GM12878 (cell line): ENCODE measurements at regions not wholly inside any gene's neighbourhood (a gene's known extent, or its start where the extent isn't known, plus 50 kb on each side); places are given as distances from the start of the nearest gene placed in this dataset.

Source experiments
- ATAC-seq: fragments of 200-7000 bp; cut with Tn5 transposase; 3 replicates; pipeline ENCODE4 v1.9.1; 2020; ENCODE audit warnings: mild to moderate bottlenecking, moderate library complexity
- BruUV-seq: library from RNA; stranded (reverse); fragments of 400-500 nt; replicated peaks from 2 replicates; lab custom pipeline; 2021; lab: Mats Ljungman, UMichigan
- CTCF ChIA-PET: fragments of 300-600 bp; sonication (Branson Sonifier 250); formaldehyde crosslinking; extraction: SDS; loops from one replicate; lab custom pipeline; 2021; ENCODE audit warnings: inconsistent platforms; lab: Yijun Ruan, JAX
- POLR2A ChIA-PET: fragments of 350-600 bp; formaldehyde crosslinking; extraction: SDS; loops from one replicate; lab custom pipeline; 2021; ENCODE audit warnings: inconsistent platforms; lab: Charles Lee
- RAD21 ChIA-PET: fragments of 300-600 bp; sonication (Branson Sonifier 250); formaldehyde crosslinking; loops from one replicate; lab custom pipeline; 2023; ENCODE audit warnings: antibody characterized with exemption; ENCODE audit not compliant: unreplicated experiment; lab: Charles Lee
- SMC1A ChIA-PET: fragments of 300-600 bp; sonication (Branson Sonifier 250); formaldehyde crosslinking; loops from one replicate; lab custom pipeline; 2023; ENCODE audit not compliant: unreplicated experiment, uncharacterized antibody; lab: Charles Lee
- DNase-seq: peaks from one replicate; pipeline ENCODE4 v3.0.0-alpha.2; 2011; ENCODE audit warnings: low read depth, low spot score
- FAIRE-seq: peaks from 3 replicates; lab custom pipeline; 2011; peaks lifted over from hg19 to GRCh38; lab: Jason Lieb, UNC
- H2AFZ ChIP-seq: 2 replicates; pipeline ENCODE4 v1.6.0; 2011; ENCODE audit warnings: low read depth, low read length, control low read depth; ENCODE audit not compliant: control insufficient read depth
- H3K27ac ChIP-seq: 2 replicates; pipeline ENCODE4 v1.5.1; 2011; ENCODE audit warnings: control low read depth; ENCODE audit not compliant: control insufficient read depth, insufficient read depth
- H3K27me3 ChIP-seq, 2 experiments: replicated peaks in 1 of 2; 2 replicates each; pipeline versions ENCODE4 v1.6.0 to v1.6.1; 2011; ENCODE audit warnings: low read length in 1 of 2; ENCODE audit not compliant: control insufficient read depth in 2 of 2, insufficient read depth in 2 of 2
- H3K36me3 ChIP-seq, 2 experiments: 2 replicates each; pipeline ENCODE4 v1.5.1; 2011; ENCODE audit warnings: low read length in 1 of 2; ENCODE audit not compliant: control insufficient read depth in 2 of 2, insufficient read depth in 2 of 2
- H3K4me1 ChIP-seq: 2 replicates; pipeline ENCODE4 v1.6.1; 2011; ENCODE audit warnings: mild to moderate bottlenecking, low read length, moderate library complexity, mixed read lengths; ENCODE audit not compliant: control insufficient read depth, insufficient read depth
- H3K4me2 ChIP-seq: 2 replicates; pipeline ENCODE4 v1.6.0; 2011; ENCODE audit warnings: control low read depth; ENCODE audit not compliant: control insufficient read depth, insufficient read depth
- H3K4me3 ChIP-seq: fragments of 200-600 bp; sonication (generic); 2 replicates; pipeline ENCODE4 v1.5.1; 2016
- H3K79me2 ChIP-seq: 2 replicates; pipeline ENCODE4 v1.6.0; 2011; ENCODE audit warnings: low read length; ENCODE audit not compliant: control insufficient read depth, insufficient read depth
- H3K9ac ChIP-seq: 2 replicates; pipeline ENCODE4 v1.8.0; 2011; ENCODE audit warnings: low read length, control low read depth, mixed read lengths; ENCODE audit not compliant: control insufficient read depth, insufficient read depth
- H3K9me3 ChIP-seq: replicated peaks from 3 replicates; pipeline ENCODE4 v1.5.1; 2011; ENCODE audit warnings: mild to moderate bottlenecking, low read length; ENCODE audit not compliant: control insufficient read depth, insufficient read depth
- H4K20me1 ChIP-seq: 2 replicates; pipeline ENCODE4 v1.6.0; 2011; ENCODE audit not compliant: control insufficient read depth, insufficient read depth
- ASH2L ChIP-seq: fragments of 300-600, 200-600 bp; sonication (generic); IDR thresholded peaks from 2 replicates; pipeline ENCODE4 v1.6.1; 2017; ENCODE audit warnings: low read depth, mild to moderate bottlenecking, borderline replicate concordance
- DPF2 ChIP-seq: fragments of 450-650 bp; IDR thresholded peaks from 2 replicates; pipeline ENCODE4 v1.6.1; 2017; ENCODE audit warnings: mild to moderate bottlenecking
- IKZF2 ChIP-seq, 2 experiments: fragments of 450-650 bp; IDR thresholded peaks; 2 replicates each; pipeline ENCODE4 v1.6.1; 2017; ENCODE audit warnings: mild to moderate bottlenecking in 2 of 2, moderate library complexity in 2 of 2
- IRF3 ChIP-seq: fragments of 450-650 bp; IDR thresholded peaks from 2 replicates; pipeline ENCODE4 v1.6.1; 2014; ENCODE audit warnings: mild to moderate bottlenecking
- NFXL1 ChIP-seq: fragments of 450-650 bp; IDR thresholded peaks from 2 replicates; pipeline ENCODE4 v1.6.1; 2017; ENCODE audit warnings: antibody characterized with exemption, mild to moderate bottlenecking, borderline replicate concordance
- RB1 ChIP-seq: fragments of 450-650 bp; formaldehyde crosslinking; IDR thresholded peaks from 2 replicates; pipeline ENCODE4 v1.6.1; 2017; ENCODE audit warnings: mild to moderate bottlenecking, borderline replicate concordance
- RELA ChIP-seq: fragments of 450-650 bp; IDR thresholded peaks from 2 replicates; pipeline ENCODE4 v1.8.0; 2014; ENCODE audit warnings: borderline replicate concordance; ENCODE audit not compliant: partially characterized antibody
- SKIL ChIP-seq: fragments of 450-650 bp; IDR thresholded peaks from 2 replicates; pipeline ENCODE4 v1.6.1; 2017; ENCODE audit warnings: mild to moderate bottlenecking, low read depth, inconsistent platforms; ENCODE audit not compliant: poor library complexity, severe bottlenecking
- SMC3 ChIP-seq: IDR thresholded peaks from 2 replicates; pipeline ENCODE4 v1.6.1; 2011; ENCODE audit warnings: low read length, improper control_type of control experiment, borderline replicate concordance
- SREBF1 ChIP-seq: IDR thresholded peaks from 2 replicates; pipeline ENCODE4 v1.6.1; 2012; ENCODE audit warnings: mild to moderate bottlenecking, low read length
- SUPT20H ChIP-seq: IDR thresholded peaks from 2 replicates; pipeline ENCODE4 v1.6.1; 2011; ENCODE audit warnings: low read depth, mild to moderate bottlenecking, low read length, moderate library complexity, borderline replicate concordance; ENCODE audit not compliant: control insufficient read depth
- TAF1 ChIP-seq: IDR thresholded peaks from 2 replicates; pipeline ENCODE4 v1.6.1; 2011; ENCODE audit warnings: mild to moderate bottlenecking, low read depth, low read length, borderline replicate concordance
- TBL1XR1 ChIP-seq: IDR thresholded peaks from 2 replicates; pipeline ENCODE4 v1.6.1; 2012; ENCODE audit warnings: low read depth, low read length, improper control_type of control experiment
- WRNIP1 ChIP-seq: IDR thresholded peaks from 2 replicates; pipeline ENCODE4 v1.6.1; 2011; ENCODE audit warnings: low read depth, low read length, improper control_type of control experiment, borderline replicate concordance
- ZNF24 ChIP-seq: fragments of 450-650 bp; IDR thresholded peaks from 2 replicates; pipeline ENCODE4 v1.6.1; 2017; ENCODE audit warnings: antibody characterized with exemption, mild to moderate bottlenecking
- ZNF384 ChIP-seq: IDR thresholded peaks from 2 replicates; pipeline ENCODE4 v1.6.1; 2012; ENCODE audit warnings: low read depth, mild to moderate bottlenecking, low read length, improper control_type of control experiment, borderline replicate concordance
- WGBS: methylation state at CpG from one replicate; pipeline ENCODE4 v1.1.6; 2016; ENCODE audit warnings: low lambda C conversion rate; ENCODE audit not compliant: insufficient replicate concordance, insufficient coverage; ENCODE audit errors: missing lambda C conversion rate; 5-methylcytosine and 5-hydroxymethylcytosine counted together
- in situ Hi-C: fragments of 300-500 bp; cut with MboI; formaldehyde crosslinking; loops from 9 replicates; pipeline ENCODE4 v1.14.3; 2018; ENCODE audit warnings: mixed read lengths
- intact Hi-C: fragments of 100-400 bp; cut with micrococcal nuclease; formaldehyde crosslinking; loops from one replicate; pipeline ENCODE4 v1.14.2; 2022; ENCODE audit not compliant: unreplicated experiment

DNA sequence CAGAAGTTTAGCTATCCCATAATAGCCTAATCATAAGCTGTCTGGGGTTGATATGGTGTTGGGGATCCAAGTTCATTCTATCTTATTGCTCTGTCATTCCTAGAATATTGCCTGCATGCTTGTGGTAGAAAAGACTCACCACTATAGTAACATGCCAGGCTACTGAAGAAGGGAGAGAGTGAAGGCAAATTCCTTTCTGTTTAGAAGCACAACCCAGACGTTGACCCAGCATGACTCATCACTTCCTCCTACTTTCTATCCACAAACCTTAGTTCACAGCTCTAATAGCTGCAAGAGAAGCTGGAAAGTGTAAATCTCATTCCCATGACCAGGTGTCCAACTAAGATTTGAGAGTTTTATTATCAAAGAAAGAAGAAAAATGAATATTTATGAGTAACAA, 57.8 kb upstream of the NMD3 start:
- no peaks in the 10 kb centered on the region for H3K36me3 ChIP-seq
- H3K4me2 ChIP-seq: no peak overlapping the region
- H2AFZ ChIP-seq: no peak overlapping the region
- TF ChIP-seq TBL1XR1 (no peak), SKIL (no peak), DPF2 (no peak), WRNIP1 (no peak), ZNF384 (no peak), RELA (no peak)
- RAD21 ChIA-PET: interaction anchor here (0.6 kb wide), 1 partner anchor 50 kb away, joined by 3 read pairs; no protein-coding TSS in a partner anchor
- SMC1A ChIA-PET: no interaction called here
- CTCF ChIA-PET: no interaction called here
- no peak overlapping the region for H3K27ac ChIP-seq
- FAIRE-seq (no peak), ATAC-seq (no peak), DNase-seq (no peak)
- WGBS: 23% methylated on average over 1 of the region's 1 CpG
- no peaks in the 10 kb centered on the region for H3K4me1 ChIP-seq
- no peaks in the 10 kb centered on the region for H3K79me2 ChIP-seq
- no peaks in the 10 kb centered on the region for H3K9me3 ChIP-seq
- no peaks in the 10 kb centered on the region for H4K20me1 ChIP-seq
- no peak overlapping the region for H3K9ac ChIP-seq
- no peaks in the 10 kb centered on the region for H3K27me3 ChIP-seq
- intact Hi-C loops: no loop called here
- no TSS peak for BruUV-seq
- H3K4me3 ChIP-seq: no peak overlapping the region
- in situ Hi-C loops: no loop called here
- POLR2A ChIA-PET: no interaction called here

DNA sequence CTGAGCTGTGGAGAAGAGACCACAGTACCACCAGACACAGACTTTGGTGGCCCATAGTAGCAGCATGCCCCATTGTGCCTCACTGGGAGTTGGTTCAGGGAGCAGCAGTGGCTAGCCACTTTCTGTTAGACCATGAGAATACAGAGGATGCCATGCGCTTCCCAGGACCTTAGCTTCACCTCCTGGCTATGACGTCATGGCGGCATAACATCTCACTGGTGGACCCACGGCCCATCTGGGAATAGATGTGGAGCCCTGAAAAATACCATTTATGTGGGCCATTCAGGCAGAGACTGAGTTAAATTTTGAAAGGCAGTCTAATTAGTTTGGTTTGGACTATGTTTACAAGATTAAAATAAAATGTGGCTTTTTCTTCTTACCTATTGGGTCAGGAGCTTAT, 55.1 kb upstream of the NMD3 start:
- Histone ChIP-seq H3K27me3 (no peaks in the 10 kb centered on the region), H3K79me2 (no peaks in the 10 kb centered on the region), H3K4me1 (no peaks in the 10 kb centered on the region), H3K9ac (no peak overlapping the region), H3K27ac (no peak overlapping the region), H3K36me3 (no peaks in the 10 kb centered on the region), H3K4me3 (no peak overlapping the region), H2AFZ (no peak overlapping the region), H3K9me3 (no peaks in the 10 kb centered on the region), H4K20me1 (no peaks in the 10 kb centered on the region), H3K4me2 (no peak overlapping the region)
- BruUV-seq: no TSS peak
- ChIA-PET SMC1A (no interaction called here), POLR2A (no interaction called here), CTCF (no interaction called here), RAD21 (no interaction called here)
- ATAC-seq: no peak
- intact Hi-C loops: no loop called here
- no peak for DNase-seq
- in situ Hi-C loops: no loop called here
- 61% methylated on average over 4 of the region's 4 CpGs for WGBS
- FAIRE-seq: no peak
- TF ChIP-seq IKZF2 (IDR thresholded peaks at IDR 0.05) (no peak), ZNF24 (no peak), IRF3 (no peak), NFXL1 (no peak), SUPT20H (no peak), TAF1 (no peak), RB1 (no peak), SMC3 (no peak), ASH2L (no peak), SREBF1 (no peak)
